ENCODE measurements at regions not wholly inside any gene's neighbourhood (a gene's known extent, or its start where the extent isn't known, plus 50 kb on each side); places are given as distances from the start of the nearest gene placed in this dataset.
A peak's percentile ranks its signal among the peaks of the same experiment; 100 is the strongest.

DNA sequence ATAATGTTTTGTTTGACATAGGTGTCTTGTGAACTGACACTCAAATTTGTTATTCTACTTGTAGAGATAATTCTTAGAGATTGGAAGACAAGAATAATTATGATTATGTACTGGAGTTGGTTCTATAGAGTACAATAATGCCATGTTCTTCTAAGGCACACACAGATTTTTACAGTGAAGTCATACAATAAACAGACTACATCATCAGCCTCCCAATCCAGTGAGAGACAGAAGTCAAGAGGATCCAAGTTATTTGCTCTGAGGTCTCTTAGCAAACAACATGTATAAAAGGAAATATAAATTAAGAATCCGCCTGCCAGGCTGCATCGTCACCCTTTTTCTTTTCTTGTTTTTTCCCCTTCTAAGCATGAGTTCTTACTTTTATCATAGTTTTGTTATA lies 613.5 kb upstream of the SETBP1 start:
- Histone ChIP-seq H3K4me3 (ENCODE audit: low read length) (no peak overlapping the region), H3K9ac (ENCODE audit: low read depth, low read length) (no peak overlapping the region), H3K27me3 (ENCODE audit: control insufficient read depth, insufficient read depth, low read length) (no peaks in the 10 kb centered on the region), H3K9me3 (replicated peaks; ENCODE audit: low read length) (no peaks in the 10 kb centered on the region), H3K36me3 (ENCODE audit: insufficient read depth, low read length) (no peaks in the 10 kb centered on the region), H3K4me2 (ENCODE audit: low read length) (no peak overlapping the region), H3K4me1 (ENCODE audit: control insufficient read depth, insufficient read depth, low read length) (no peaks in the 10 kb centered on the region)

- no peak overlapping the region for H3K9ac ChIP-seq (ENCODE audit: low read depth, low read length)
- no peaks in the 10 kb centered on the region for H3K9me3 ChIP-seq (replicated peaks; ENCODE audit: low read length)
- H3K4me2 ChIP-seq (ENCODE audit: low read length) = no peak overlapping the region
- H3K27me3 ChIP-seq (ENCODE audit: control insufficient read depth, insufficient read depth, low read length) = no peaks in the 10 kb centered on the region
- no peaks in the 10 kb centered on the region for H3K36me3 ChIP-seq (ENCODE audit: insufficient read depth, low read length)
- peaks cover 7% of the 10 kb centered on the region for H3K4me1 ChIP-seq (ENCODE audit: control insufficient read depth, insufficient read depth, low read length)
- no peak overlapping the region for H3K4me3 ChIP-seq (ENCODE audit: low read length)
Measured at GRCh38 chr18:44075038-44075437, 605.6 kb upstream of the SETBP1 start.

GRCh38 chr18:44079606-44080005 lies 601.1 kb upstream of the SETBP1 start:
- no peak overlapping the region for H3K4me2 ChIP-seq (ENCODE audit: low read length)
- H3K36me3 ChIP-seq (ENCODE audit: insufficient read depth, low read length) = no peaks in the 10 kb centered on the region
- peaks cover 7% of the 10 kb centered on the region for H3K4me1 ChIP-seq (ENCODE audit: control insufficient read depth, insufficient read depth, low read length)
- no peaks in the 10 kb centered on the region for H3K9me3 ChIP-seq (replicated peaks; ENCODE audit: low read length)
- H3K9ac ChIP-seq (ENCODE audit: low read depth, low read length) = no peak overlapping the region
- no peaks in the 10 kb centered on the region for H3K27me3 ChIP-seq (ENCODE audit: control insufficient read depth, insufficient read depth, low read length)
- no peak overlapping the region for H3K4me3 ChIP-seq (ENCODE audit: low read length)

DNA sequence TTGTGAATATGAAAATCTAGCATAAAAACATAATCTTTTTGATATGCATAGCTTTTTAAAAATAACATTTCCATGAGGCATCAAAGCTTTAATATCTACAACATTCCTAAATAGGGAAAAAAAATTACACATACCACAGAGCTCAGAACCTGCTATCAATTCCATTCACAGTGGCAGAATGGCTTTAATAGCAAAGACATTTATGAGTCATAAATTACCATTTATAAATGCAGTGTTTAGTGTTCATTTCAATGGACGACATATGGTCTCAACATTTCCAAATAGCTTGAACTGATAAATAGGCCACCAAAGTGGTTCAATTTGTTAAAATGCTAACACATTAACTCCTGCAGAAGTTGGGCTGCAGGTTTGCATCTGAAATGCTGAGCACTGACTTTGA lies 600.6 kb upstream of the SETBP1 start:
- no peaks in the 10 kb centered on the region for H3K27me3 ChIP-seq (ENCODE audit: control insufficient read depth, insufficient read depth, low read length)

DNA sequence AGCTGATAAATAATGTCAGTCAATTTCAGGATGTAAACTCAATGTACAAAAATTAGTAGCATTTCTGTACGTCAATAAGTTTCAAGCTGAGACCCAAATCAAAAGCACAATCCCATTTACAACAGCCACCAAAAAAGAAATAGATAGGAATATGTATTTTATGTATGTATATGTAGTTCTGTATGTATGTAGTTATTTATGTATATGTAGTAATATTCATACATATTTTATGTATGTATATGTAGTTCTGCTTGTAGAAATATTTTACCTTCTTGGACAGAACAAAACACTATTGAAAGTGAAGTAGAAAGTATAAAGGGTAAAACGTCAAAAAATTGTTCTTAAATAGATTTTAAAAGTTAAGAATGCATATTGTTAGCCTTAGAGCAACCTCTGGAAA lies 591.0 kb upstream of the SETBP1 start:
- Histone ChIP-seq H3K4me2 (ENCODE audit: low read length) (no peak overlapping the region), H3K9me3 (replicated peaks; ENCODE audit: low read length) (no peaks in the 10 kb centered on the region), H3K4me1 (ENCODE audit: control insufficient read depth, insufficient read depth, low read length) (peaks cover 5% of the 10 kb centered on the region), H3K36me3 (ENCODE audit: insufficient read depth, low read length) (no peaks in the 10 kb centered on the region), H3K27me3 (ENCODE audit: control insufficient read depth, insufficient read depth, low read length) (no peaks in the 10 kb centered on the region), H3K9ac (ENCODE audit: low read depth, low read length) (no peak overlapping the region), H3K4me3 (ENCODE audit: low read length) (no peak overlapping the region)

More for the DNA sequence above, 600.6 kb upstream of the SETBP1 start:
- no peaks in the 10 kb centered on the region for H3K36me3 ChIP-seq (ENCODE audit: insufficient read depth, low read length)
- H3K4me3 ChIP-seq (ENCODE audit: low read length) = no peak overlapping the region
- H3K9me3 ChIP-seq (replicated peaks; ENCODE audit: low read length) = no peaks in the 10 kb centered on the region
- H3K4me1 ChIP-seq (ENCODE audit: control insufficient read depth, insufficient read depth, low read length) = peaks cover 7% of the 10 kb centered on the region
- H3K4me2 ChIP-seq (ENCODE audit: low read length) = no peak overlapping the region
- no peak overlapping the region for H3K9ac ChIP-seq (ENCODE audit: low read depth, low read length)

DNA sequence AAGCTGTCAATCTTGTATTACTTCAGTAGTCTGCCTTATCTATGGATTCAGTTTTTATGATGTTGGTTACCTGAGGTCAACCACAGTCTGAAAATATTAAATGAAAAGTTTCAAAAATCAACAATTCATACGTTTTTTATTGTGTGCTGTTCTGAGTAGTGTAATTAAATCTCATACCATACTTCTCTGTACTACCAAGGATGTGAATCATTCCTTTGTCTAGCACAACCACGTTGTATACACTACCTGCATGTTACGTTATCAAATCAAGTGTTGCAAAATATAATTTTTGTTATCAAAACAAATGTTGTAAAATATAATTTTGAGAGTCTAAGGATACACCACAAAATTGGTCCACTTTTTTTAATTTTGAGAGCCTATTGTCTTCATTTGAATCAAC lies 590.2 kb upstream of the SETBP1 start:
- Histone ChIP-seq H3K4me3 (ENCODE audit: low read length) (no peak overlapping the region), H3K4me2 (ENCODE audit: low read length) (no peak overlapping the region), H3K36me3 (ENCODE audit: insufficient read depth, low read length) (no peaks in the 10 kb centered on the region), H3K4me1 (ENCODE audit: control insufficient read depth, insufficient read depth, low read length) (peaks cover 5% of the 10 kb centered on the region), H3K9ac (ENCODE audit: low read depth, low read length) (no peak overlapping the region), H3K9me3 (replicated peaks; ENCODE audit: low read length) (no peaks in the 10 kb centered on the region), H3K27me3 (ENCODE audit: control insufficient read depth, insufficient read depth, low read length) (no peaks in the 10 kb centered on the region)

GRCh38 chr18:44093253-44093652 lies 587.4 kb upstream of the SETBP1 start:
- Histone ChIP-seq H3K9me3 (replicated peaks; ENCODE audit: low read length) (no peaks in the 10 kb centered on the region), H3K27me3 (ENCODE audit: control insufficient read depth, insufficient read depth, low read length) (no peaks in the 10 kb centered on the region), H3K4me1 (ENCODE audit: control insufficient read depth, insufficient read depth, low read length) (peaks cover 5% of the 10 kb centered on the region), H3K9ac (ENCODE audit: low read depth, low read length) (no peak overlapping the region), H3K4me2 (ENCODE audit: low read length) (no peak overlapping the region), H3K4me3 (ENCODE audit: low read length) (no peak overlapping the region), H3K36me3 (ENCODE audit: insufficient read depth, low read length) (no peaks in the 10 kb centered on the region)

DNA sequence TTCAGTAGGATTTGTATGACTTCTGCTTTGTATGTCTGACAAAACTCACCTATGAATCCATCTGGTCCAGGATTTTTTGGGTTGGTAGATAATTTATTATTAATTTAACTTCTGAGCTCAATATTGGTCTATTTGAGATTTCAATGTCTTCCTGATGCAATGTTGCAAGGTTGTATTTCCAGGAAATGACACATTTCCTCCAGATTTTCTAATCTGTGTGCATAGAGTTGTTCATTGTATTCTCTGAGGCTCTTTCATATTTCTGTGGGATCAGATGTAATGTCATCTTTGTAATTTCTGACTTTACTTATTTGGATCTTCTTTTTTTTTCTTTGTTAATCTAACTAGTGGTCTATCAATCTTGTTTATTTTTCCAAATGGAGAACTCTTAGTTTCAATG lies 584.7 kb upstream of the SETBP1 start:
- H3K27me3 ChIP-seq (ENCODE audit: control insufficient read depth, insufficient read depth, low read length) = no peaks in the 10 kb centered on the region

GRCh38 chr18:44098551-44099098 lies 582.1 kb upstream of the SETBP1 start:
- Histone ChIP-seq H3K4me1 (ENCODE audit: control insufficient read depth, insufficient read depth, low read length) (no peaks in the 10 kb centered on the region), H3K4me3 (ENCODE audit: low read length) (no peak overlapping the region), H3K36me3 (ENCODE audit: insufficient read depth, low read length) (no peaks in the 10 kb centered on the region), H3K9me3 (replicated peaks; ENCODE audit: low read length) (no peaks in the 10 kb centered on the region), H3K9ac (ENCODE audit: low read depth, low read length) (no peak overlapping the region), H3K4me2 (ENCODE audit: low read length) (peak overlapping the region; percentile 50), H3K27me3 (ENCODE audit: control insufficient read depth, insufficient read depth, low read length) (no peaks in the 10 kb centered on the region)

More for the DNA sequence above, 584.7 kb upstream of the SETBP1 start:
- no peak overlapping the region for H3K9ac ChIP-seq (ENCODE audit: low read depth, low read length)
- H3K4me1 ChIP-seq (ENCODE audit: control insufficient read depth, insufficient read depth, low read length) = no peaks in the 10 kb centered on the region
- H3K4me2 ChIP-seq (ENCODE audit: low read length) = no peak overlapping the region
- no peak overlapping the region for H3K4me3 ChIP-seq (ENCODE audit: low read length)
- H3K9me3 ChIP-seq (replicated peaks; ENCODE audit: low read length) = no peaks in the 10 kb centered on the region
- no peaks in the 10 kb centered on the region for H3K36me3 ChIP-seq (ENCODE audit: insufficient read depth, low read length)

- no peaks in the 10 kb centered on the region for H3K36me3 ChIP-seq (ENCODE audit: insufficient read depth, low read length)
- no peak overlapping the region for H3K9ac ChIP-seq (ENCODE audit: low read depth, low read length)
- no peaks in the 10 kb centered on the region for H3K4me1 ChIP-seq (ENCODE audit: control insufficient read depth, insufficient read depth, low read length)
- no peak overlapping the region for H3K4me3 ChIP-seq (ENCODE audit: low read length)
- no peak overlapping the region for H3K4me2 ChIP-seq (ENCODE audit: low read length)
- H3K9me3 ChIP-seq (replicated peaks; ENCODE audit: low read length) = no peaks in the 10 kb centered on the region
- H3K27me3 ChIP-seq (ENCODE audit: control insufficient read depth, insufficient read depth, low read length) = no peaks in the 10 kb centered on the region
Measured at GRCh38 chr18:44107187-44107586, 573.5 kb upstream of the SETBP1 start.

GRCh38 chr18:44111337-44111736 lies 569.4 kb upstream of the SETBP1 start:
- Histone ChIP-seq H3K4me1 (ENCODE audit: control insufficient read depth, insufficient read depth, low read length) (no peaks in the 10 kb centered on the region), H3K9ac (ENCODE audit: low read depth, low read length) (no peak overlapping the region), H3K4me2 (ENCODE audit: low read length) (no peak overlapping the region), H3K4me3 (ENCODE audit: low read length) (no peak overlapping the region), H3K9me3 (replicated peaks; ENCODE audit: low read length) (no peaks in the 10 kb centered on the region), H3K27me3 (ENCODE audit: control insufficient read depth, insufficient read depth, low read length) (no peaks in the 10 kb centered on the region), H3K36me3 (ENCODE audit: insufficient read depth, low read length) (no peaks in the 10 kb centered on the region)

DNA sequence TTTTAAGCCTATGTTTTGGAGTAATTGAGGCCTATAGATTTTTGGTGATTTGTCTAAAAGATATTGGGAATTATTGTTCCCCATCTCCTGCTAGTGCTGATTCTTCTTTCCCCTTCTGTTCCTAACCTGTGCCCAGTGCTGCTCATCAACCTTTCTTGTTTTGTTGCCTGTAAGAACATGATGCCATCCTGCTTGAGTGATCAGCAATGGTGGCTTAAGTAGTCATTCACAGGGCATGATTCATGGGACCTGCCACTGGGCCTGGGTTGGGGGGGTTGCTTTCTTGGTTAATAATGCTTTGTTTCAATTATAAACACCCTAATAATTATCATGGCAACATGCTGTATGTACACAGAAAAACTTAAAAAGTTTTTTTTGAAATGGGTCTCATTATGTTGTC lies 562.9 kb upstream of the SETBP1 start:
- H3K27me3 ChIP-seq (ENCODE audit: control insufficient read depth, insufficient read depth, low read length) = no peaks in the 10 kb centered on the region
- no peaks in the 10 kb centered on the region for H3K36me3 ChIP-seq (ENCODE audit: insufficient read depth, low read length)
- H3K9ac ChIP-seq (ENCODE audit: low read depth, low read length) = no peak overlapping the region
- no peak overlapping the region for H3K4me2 ChIP-seq (ENCODE audit: low read length)
- no peak overlapping the region for H3K4me3 ChIP-seq (ENCODE audit: low read length)
- no peaks in the 10 kb centered on the region for H3K9me3 ChIP-seq (replicated peaks; ENCODE audit: low read length)
- no peaks in the 10 kb centered on the region for H3K4me1 ChIP-seq (ENCODE audit: control insufficient read depth, insufficient read depth, low read length)
